HG02852 (cell line): ENCODE measurements at regions not wholly inside any gene's neighbourhood (a gene's known extent, or its start where the extent isn't known, plus 50 kb on each side); places are given as distances from the start of the nearest gene placed in this dataset.

ENCODE experiments used
- ATAC-seq: cut with Tn5 transposase; IDR thresholded peaks from one replicate; pipeline ENCODE4 v1.9.1; 2021; ENCODE audit warnings: mild to moderate bottlenecking, moderate library complexity; ENCODE audit not compliant: unreplicated experiment

DNA sequence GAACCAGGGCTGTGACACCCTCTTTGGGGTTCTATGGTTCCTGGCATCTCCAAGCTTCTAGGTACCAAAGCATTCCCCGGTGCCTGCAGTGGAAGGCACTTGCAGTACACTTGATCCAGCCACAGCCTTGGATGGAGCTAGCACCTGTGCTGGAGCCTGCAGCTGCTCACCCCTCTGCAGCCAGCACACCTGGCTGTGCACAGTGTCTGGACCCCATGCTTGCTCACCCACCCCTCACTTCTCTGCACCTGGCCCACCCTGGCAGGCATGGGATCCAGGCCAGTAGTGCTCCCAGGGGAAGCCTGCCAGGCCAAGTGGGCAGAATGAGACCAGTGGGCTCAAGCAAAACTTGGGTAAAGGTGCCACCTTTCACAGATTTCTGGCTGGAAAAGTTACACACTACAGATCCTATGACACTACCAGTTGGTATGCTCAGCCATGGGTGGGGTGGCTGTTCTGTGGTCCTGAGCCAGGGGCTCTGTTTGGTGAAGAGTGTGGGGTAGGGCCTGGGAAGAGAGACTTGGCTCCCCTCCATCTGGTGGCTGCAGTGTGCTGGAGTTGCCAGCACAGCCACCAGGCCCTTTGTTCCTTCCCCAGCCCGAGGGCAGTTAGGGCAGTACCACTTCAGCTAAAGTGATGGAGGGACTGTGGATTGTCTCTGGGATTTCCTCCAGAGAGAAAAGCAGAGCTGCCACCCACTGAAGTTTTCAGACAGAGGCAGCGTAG, 157.8 kb upstream of the LRRC7 start:
- no peak for ATAC-seq

DNA sequence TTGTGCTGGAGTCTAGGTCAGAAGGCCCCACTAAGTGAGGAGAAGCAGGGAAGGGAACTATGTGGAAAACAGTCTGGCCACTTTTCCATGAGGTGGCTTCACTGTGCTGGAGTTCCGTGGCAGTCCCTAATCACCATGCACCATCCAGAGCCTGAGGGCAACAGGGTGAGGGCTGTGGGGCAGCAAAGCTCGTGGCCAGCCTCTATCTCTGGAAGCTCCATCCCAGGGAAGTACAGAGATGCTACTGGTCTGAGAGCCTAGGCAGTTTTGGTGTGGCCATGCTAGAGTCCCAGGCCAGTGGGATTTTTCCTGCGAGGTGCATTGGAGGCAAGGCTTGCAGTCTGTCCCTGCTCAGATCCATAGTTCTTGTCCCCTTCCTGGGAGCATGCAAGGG, 157.3 kb upstream of the LRRC7 start:
- no peak for ATAC-seq

DNA sequence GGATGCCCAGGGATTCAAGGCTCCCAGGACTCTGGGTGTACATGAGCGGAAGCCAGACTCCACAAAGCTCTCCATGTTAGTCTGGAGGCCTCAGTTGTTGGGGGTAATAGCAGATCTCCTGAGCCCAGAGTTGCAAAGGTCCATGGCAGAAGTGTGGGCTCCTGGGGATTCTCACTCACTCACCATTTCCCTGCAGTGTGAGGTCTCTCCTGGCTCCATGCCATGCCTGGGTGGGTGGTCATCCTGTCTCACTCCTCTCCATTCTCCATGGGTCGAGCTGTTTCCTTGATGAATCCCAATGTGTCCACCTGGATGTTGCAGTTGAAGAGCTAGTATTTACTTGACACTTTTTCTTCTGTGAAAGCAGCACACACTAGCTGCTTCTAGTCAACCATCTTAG, 156.8 kb upstream of the LRRC7 start:
- ATAC-seq, result no peak

DNA sequence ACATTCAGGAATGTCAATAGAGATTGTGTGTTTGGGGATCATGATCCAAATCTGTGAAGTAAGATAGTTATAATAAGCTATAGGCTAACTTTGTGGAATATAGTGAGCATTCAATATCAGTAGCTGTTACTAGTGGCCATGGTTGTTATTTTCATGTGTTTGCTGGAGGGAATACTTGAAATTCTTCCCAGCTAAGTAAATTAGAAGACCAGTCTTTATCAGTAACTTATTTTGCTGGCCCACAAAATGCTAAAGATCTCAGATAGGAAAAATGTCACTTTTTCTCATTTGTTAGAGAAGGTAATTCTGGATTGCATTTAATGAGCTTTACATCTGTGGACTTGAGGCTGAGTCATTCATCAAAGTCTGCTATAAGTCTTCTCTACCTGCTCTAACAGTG, 156.1 kb upstream of the LRRC7 start:
- ATAC-seq, result no peak

DNA sequence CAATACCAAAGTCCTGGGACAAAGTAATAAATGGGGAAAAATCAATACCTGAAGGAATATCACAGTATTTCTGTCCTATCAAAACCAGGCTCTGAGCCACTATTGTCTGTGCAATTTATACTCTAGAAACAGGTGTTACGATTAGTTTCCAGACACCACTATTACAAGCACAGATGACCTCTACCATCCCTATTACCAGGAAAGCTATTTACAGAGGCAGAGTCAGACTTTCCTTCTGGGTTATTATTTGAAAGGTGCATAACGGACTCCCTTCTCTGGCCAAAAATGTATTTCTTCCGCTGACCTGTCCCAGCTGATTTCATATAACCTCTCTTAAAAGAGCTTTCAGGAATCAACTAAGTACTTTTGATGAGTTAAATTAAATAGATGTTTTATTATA, 154.6 kb upstream of the LRRC7 start:
- no peak for ATAC-seq

DNA sequence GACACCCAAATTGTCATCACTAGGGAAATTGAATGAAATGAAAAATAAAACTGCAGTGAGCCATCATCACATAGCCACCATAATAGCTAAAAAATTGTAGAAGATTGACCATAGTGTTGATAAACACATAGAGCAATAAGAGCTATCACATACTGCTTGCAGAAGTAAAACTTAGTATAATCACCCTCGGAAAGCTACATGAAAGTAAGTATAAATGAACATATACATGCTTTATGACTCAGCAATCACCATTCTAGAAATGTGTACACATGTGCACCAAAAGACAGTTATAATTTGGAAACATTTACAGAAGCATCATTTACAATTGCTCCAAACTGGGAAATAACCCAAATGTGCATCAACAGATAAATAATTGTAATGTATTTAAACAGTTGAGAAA, 153.1 kb upstream of the LRRC7 start:
- ATAC-seq, result no peak

DNA sequence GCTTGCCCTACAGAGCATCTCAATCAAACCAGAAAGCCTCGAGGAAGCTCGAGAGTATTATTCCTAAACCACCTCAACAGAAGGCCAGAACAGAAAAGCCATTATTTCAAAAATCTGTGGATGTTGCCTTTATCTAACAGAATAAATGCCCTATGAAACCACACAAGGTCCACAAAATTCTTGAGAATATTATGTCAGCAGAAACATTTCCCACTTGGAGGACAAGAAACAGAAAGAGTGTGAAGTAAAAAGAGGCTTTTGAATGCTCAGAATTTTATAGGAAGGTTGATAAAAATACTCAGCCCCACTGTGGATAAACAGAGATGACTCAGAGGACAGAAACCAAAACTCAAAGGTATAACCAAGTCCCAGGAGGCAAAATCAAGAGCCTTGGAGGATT, 146.4 kb upstream of the LRRC7 start:
- ATAC-seq, result no peak

DNA sequence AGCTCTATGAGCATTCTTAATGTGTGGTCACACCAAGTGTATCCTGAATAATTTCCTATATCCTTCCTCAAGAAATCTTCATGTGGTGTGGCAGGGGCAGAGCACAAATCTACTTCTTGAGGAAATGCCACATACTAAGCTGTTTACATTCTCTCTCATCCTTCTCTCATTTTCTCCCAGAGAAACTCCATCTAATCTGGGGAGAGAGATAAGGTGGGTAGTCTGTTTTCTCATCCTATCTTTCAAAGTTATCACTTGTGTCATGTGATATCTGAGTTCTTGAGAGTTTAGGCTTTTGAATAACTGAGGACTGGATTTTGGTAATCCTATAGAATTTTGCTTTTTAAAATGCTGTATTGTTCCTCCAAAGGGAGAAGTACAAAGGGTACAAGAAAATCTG, 141.9 kb upstream of the LRRC7 start:
- no peak for ATAC-seq

DNA sequence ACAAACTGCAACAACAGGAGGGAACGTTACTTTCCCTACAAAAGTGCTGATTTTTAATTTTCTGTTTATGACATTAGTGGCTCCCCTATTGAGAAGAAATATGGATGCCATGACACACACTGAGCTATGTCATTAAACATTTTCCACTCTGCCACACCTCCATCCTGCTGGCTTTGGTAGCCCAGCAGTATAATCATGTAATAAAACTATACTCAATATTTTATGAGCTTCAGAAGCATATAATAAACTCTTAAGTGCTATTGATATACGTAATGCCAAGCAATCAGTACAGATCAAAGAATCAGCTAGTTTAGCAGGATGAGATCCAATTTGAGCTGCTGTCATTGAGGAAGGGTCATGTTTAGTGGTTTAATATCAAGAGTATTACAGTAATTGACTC, 141.3 kb upstream of the LRRC7 start:
- no peak for ATAC-seq

DNA sequence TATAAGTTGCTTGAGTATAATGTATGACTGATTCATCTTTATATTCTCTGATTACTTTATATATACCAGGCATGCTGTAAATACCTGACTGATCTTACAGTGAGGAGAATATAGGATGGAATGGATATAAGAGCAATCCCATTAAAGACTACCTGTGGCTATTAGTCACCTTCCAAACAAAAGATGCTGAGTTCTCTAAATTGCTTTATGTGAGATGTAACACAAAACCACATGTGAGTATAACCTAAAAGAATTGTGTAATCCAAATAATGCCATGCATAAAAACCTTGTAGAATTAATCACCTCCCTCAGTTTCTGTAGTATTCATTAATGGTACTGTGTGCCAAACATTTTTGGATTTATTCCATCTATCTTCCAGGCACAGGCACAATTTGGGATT, 134.6 kb upstream of the LRRC7 start:
- ATAC-seq, result no peak

DNA sequence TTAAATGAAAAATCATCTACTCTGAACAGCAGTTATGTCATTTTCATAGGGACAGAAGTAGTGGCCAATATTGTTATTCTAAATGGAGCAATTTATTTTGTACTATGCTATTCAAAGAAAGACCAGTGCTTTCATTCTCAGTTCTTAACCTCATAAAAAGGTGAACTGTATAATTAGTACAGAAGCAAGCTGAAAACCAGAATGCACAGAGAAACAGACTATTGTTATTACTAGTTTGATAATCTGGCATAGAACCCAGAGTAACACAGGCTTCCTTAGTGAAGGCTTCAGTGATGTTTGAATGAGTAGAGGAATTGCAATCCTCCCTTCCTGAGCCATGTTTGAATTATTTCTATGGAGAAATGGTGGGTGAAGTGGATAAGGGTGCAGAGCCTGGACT, 131.6 kb upstream of the LRRC7 start:
- no peak for ATAC-seq

DNA sequence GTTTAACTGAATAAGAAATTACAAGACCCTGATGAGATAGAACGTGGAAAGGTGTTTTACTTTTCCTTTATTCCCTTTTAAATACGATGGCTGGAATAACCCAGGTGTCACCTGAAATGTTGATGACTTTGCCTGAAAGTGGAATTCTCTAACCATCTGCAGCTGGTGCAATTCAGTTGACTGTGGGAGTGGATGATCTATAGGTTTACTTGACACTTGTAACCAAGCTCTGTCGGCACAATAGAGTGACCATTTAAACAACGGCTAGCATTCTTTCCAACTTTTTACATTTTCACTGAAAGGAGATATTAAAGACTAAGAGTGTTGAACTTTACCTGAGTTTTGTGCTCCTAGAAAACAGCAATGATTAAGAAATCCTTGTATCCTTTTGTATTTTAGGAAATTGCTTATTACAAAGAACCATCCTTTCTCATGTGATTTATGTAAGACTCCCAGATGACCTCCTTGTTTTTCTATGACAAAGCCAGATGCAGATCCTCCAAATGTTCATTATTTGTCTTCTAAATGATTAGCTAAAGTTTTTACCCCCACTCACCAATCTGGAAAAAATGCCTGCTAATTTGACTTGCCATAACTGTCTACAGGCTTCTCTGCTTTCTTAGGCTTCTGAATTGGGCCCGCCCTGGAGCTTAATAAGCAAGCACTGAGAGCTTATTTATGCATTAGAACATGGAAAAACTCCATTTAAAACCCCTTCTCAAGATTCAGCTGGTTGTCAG, 129.5 kb upstream of the LRRC7 start:
- ATAC-seq, result no peak

DNA sequence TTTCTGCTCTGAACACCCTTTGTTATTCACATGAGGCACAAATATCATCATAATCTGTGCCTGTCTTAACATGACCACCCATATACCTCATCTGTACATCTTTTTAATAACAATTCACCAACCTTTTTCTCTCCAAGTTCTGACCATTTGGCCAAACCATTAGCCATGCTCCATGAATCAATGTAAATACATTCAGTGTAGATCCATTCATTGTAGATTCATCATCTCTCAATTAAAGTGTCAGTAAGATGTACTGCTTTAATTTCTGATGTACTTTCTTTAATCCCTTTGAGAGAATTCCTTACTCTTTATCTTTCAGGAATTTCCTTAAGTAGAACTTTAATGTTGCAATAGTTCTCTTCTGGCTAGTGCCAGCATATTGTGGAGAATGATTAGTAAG, 126.2 kb upstream of the LRRC7 start:
- no peak for ATAC-seq

DNA sequence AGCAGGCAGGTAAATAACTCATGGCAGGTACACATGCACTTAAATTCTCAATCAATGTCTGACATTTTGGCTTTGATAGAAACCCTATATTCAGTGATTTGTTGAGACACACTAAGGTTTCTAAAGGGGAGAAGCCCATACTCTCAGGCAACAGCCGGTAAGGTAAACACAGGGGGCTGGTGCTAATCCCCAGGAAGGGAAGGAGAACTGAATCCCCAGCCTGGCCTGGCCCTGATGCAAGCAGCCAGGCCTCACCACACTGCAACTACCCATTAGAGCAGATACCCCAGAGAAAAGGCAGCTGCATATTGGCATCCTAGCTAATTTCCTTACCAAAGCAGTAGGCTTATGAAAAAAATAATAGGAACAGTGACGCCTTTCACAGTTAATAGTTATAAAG, 116.5 kb upstream of the LRRC7 start:
- ATAC-seq, result no peak

DNA sequence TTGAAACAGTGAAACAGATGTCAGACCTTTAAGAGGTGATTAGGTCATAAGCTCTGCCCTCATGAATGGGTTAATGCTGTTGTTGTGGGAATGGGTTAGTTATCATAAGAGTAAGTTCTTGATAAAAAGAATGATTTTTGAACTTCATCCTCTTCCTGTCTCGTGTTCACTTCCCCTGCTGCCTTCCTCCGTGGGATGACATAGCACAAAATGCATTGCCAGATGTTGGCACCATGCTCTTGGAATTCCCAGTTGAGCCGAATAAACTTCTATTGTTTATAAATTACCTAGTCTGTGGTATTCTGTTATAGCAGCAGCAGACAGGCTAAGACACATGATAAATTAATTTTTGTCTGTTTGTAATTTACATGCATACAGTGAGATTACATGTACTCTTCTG, 112.0 kb upstream of the LRRC7 start:
- ATAC-seq, result no peak

DNA sequence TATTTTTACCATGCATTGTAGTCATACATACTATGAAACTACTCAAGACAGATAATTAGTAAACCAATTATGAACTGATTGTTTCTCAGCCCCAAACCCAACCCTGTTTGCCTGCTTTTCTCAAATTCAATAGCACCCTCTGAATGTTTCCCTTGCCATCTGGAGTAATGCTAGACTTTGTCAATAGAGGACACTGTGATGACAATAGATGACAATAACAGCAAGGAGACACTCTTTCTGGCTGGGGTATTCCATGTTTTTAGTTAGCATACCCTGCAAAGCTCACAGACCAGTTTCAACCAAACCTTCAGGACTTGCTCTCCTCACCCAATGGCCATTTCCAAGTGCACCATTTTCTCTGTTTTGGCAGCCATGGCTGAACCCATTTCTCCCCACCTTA, 108.5 kb upstream of the LRRC7 start:
- ATAC-seq, result no peak

DNA sequence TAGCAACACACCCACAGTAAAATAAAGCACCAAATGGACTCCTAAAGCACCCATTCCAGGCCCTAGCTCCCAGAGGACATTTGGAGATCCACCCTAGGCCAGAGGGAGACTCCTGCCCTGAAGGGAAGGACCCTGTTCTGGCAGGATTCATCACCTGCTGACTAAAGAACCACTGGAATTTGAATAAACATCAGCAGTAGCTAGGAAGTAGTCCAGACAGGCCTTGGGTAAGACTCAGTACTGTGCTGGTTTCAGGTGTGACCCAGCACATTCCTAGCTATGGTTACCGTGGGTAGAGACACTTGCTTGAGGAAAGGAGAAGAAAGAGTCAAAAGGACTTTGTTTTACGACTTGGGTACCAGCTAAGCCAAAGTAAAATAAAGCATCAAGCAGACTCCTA, 92.7 kb upstream of the LRRC7 start:
- ATAC-seq, result no peak

DNA sequence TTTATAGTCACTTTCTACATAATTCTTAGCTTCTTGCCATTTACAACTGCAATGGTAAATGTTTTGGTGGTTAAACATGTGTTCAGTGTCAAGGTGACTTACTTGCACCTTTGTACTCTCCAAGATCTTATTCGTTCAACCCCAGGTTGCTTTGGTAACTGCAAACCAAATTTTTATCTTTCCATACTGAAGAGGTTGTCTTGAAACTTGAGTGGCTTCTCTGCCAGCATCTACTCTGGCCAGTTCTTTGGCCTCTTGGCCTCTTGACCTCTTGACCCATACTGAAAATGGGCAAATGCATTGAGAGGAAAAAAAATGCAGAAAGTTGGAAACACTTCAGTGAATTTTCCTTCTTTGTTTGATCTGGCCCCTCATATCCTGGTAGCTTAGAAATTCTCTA, 88.0 kb upstream of the LRRC7 start:
- ATAC-seq, result no peak

DNA sequence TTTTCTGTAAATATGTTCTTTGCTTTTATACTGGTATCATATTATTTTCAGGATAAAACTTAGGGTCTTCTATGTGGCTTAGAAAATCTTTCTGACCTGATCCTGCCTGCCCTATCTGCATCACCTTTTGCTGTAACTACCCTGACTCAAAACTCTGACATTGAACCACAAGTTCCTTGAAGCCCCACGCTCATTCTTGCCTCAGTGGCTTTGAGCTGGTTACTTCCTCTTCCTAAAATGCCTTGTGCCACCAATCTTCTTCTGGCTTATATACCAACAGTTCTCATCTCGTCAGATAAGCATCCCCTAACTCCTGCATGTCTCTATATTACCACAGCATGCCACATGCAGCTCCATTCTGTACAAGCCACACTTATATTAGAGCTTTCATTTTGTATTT, 84.5 kb upstream of the LRRC7 start:
- no peak for ATAC-seq

DNA sequence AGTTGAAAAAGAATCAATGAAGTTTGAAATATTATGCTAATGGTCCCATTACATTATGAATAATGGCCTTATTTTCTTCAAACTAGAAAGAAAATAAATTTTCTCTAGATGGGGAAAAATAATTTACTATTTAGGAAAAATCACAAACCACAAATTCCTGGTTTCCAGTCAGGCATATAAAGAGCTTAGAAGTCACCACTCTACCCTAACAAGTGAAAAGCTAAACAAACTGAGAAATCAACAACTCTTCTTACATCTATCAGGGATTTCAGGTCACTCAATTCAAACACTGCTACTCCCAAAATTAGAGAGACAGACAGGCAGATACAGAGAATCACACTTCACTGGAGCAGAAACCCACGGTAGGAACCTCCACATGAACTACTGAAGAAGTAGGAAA, 82.1 kb upstream of the LRRC7 start:
- no peak for ATAC-seq

DNA sequence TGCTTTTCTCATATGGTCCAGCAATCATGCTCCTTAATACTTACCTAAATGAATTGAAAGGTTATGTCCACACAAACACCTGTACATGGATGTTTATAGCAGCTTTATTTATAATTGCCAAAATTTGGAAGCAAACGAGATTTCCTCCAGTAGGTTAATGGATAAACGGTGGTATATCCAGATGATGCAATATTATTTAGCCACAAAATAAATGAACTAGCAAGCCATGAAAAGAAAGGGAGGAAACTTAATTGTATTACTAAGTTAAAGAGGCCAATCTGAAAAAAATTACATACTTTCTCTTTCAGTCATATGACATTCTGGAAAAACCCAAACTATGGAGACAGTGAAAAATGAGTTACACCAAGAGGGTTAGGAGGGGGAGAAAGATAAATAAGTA, 76.3 kb upstream of the LRRC7 start:
- no peak for ATAC-seq

DNA sequence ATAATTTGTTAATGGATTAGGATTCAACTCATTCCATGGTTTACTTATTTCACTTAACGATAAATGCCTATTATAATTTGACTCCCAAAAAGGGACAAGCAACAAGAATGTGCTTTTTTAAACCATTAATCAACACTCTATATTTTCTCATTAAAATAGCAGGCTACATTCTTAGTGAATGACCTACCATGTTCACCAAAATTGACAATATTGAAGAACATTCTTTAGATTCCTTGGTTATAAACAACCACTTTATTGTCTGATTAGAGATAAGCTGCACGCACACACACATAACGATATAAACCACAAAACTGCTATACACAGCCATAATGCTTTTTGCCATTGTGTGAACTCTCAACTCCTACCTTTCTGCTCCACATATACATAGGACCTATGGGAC, 75.4 kb upstream of the LRRC7 start:
- ATAC-seq, result no peak

DNA sequence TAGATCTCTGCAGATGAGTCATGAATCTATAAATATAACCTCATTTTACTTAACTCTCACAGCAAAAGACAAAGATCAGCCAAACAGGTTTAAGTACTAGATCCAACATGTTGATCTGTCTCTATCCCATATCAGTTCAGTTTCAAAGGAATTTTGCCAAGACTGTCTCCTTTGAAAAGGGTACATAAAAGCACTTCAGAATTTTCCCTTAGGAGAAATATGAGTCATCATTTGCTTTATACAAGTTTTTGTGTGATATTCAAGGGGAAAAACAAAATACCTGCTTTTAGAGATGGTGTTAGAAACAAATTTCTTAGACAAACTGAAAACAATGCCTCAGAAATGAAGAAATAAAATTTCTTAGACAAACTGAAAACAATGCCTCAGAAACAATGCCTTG, 73.5 kb upstream of the LRRC7 start:
- no peak for ATAC-seq
